EH (cell line): ENCODE measurements at regions not wholly inside any gene's neighbourhood (a gene's known extent, or its start where the extent isn't known, plus 50 kb on each side); places are given as distances from the start of the nearest gene placed in this dataset.
"Not testable (repeated sequence)": the region's sequence is repeated elsewhere in the genome, so short reads cannot be mapped to it uniquely, and the experiment has no call there.

Experiments
- DNase-seq: peaks from one replicate; pipeline ENCODE4 v3.0.0-alpha.2; 2015; ENCODE audit warnings: low read depth

DNA sequence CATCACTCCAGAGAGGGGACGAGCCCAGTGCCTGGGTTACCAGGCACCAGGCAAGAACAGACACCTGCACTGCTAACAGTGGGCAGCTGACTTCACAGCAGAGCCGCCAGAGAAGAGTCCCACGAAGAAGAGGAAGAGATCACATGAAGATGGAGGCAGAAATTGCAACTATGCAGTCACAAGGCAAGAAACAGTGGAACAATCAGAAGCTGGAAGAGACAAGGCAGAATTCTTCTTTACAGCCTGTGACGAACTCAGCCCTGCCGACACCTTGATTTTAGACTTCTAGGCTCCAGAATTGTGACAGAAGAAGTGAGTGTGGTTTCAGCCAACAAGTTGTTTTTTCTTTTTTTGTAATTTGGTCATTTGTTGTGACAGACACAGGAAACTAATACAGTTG, 59.2 kb downstream of the IL12A start:
- DNase-seq: no peak

GRCh38 chr3:160049038-160049437, 60.4 kb downstream of the IL12A start:
- DNase-seq: no peak

- no peak for DNase-seq
Measured at GRCh38 chr3:160049565-160049964, 60.9 kb downstream of the IL12A start.

DNA sequence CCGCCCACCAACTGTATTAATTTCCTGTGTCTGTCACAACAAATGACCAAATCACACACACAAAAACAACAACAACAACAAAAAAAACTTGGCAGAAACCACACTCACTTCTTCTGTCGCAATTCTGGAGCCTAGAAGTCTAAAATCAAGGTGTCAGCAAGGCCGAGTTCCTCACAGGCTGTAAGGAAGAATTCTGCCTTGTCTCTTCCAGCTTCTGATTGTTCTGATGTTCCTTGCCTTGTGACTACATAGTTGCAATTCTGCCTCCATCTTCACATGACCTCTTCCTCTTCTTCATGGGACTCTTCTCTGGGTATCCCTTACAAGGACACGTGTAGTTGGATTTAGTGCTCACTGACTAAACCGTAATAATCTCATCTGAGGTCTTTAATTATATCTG, 61.4 kb downstream of the IL12A start:
- DNase-seq: no peak

DNA sequence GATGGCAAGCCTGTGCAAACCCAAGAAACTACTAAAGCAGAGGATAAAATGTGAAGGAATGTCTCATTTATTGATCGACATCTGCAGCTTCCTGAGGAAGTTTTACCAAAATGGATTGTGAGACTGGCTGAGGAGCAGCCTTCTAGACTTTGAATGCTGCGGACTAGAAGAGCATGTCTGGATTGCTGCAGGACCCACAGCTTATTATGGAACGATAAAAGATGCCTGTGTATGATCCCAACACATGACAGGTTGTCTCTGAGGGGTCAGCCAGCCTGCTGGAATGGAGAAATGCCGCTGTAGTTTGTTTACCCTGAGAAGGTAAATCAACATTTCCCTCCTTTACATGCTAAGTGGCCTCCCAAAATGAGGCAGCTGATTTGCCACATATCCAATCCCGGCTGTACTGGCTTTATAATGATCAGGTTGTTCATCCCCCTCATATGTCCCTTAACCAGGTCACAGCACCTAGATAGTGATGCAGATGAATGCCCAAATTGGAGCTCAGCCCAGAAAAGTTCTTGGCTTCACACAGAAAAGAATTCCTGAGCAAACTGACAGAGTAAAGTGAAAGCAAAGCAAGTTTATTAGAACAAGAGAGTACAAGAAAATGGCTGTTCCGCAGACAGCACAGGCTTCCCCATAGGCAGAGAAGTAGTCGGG, 63.9 kb downstream of the IL12A start:
- DNase-seq: peak; percentile 29

GRCh38 chr3:160053048-160053391, 64.4 kb downstream of the IL12A start:
- no peak for DNase-seq

GRCh38 chr3:160054862-160055261, 66.2 kb downstream of the IL12A start:
- not testable (repeated sequence) for DNase-seq

DNA sequence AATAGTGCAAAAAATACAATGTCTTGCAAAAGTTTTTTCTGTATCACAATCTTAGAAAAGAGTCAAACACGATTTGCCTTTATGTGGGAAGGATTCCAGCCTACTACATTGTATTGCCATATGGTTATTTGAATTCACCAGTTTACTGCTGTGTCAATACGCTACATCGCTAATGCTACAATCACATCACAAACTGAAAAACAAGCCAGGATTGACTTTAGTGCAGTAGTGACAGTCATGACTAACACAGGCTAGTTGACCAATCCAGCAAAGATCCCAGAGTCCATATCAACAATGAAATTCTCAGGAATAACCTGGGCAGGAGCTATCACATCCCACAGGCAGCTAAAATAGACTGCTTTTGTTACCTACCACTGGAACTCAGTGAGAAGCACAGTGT, 67.0 kb downstream of the IL12A start:
- no peak for DNase-seq

- no peak for DNase-seq
Measured at GRCh38 chr3:160057331-160057730, 68.7 kb downstream of the IL12A start.

- DNase-seq: no peak
Measured at GRCh38 chr3:160060409-160061027, 71.9 kb downstream of the IL12A start.

GRCh38 chr3:160061525-160061924, 72.9 kb downstream of the IL12A start:
- DNase-seq: no peak

- no peak for DNase-seq
Measured at GRCh38 chr3:160065282-160065681, 76.6 kb downstream of the IL12A start.

- no peak for DNase-seq
Measured at GRCh38 chr3:160065786-160066185, 77.2 kb downstream of the IL12A start.

- DNase-seq: no peak
Measured at GRCh38 chr3:160069986-160070385, 81.4 kb downstream of the IL12A start.

DNA sequence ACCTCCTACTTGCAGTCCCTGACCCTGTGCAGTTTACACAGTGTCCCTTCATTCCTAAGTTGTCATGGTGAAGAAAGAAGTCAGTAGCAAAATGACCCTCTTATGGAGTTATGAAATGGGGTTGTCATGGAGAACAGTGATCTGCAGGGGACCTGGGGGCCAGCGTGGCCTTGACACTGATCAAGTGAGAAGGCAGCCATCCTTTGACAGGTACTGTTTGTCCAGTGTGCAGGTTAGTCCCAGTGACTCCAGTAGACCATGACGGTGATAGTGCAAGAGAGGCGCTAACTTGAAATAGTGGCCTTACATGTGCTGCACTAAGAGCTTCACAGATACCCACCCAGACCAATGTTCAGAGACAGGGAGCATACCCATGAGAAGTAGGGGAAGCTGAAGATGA, 87.9 kb downstream of the IL12A start:
- DNase-seq: no peak

GRCh38 chr3:160078533-160078932, 89.9 kb downstream of the IL12A start:
- DNase-seq: no peak

GRCh38 chr3:160081958-160082533, 93.4 kb downstream of the IL12A start:
- no peak for DNase-seq

GRCh38 chr3:160084998-160085397, 96.4 kb downstream of the IL12A start:
- no peak for DNase-seq

DNA sequence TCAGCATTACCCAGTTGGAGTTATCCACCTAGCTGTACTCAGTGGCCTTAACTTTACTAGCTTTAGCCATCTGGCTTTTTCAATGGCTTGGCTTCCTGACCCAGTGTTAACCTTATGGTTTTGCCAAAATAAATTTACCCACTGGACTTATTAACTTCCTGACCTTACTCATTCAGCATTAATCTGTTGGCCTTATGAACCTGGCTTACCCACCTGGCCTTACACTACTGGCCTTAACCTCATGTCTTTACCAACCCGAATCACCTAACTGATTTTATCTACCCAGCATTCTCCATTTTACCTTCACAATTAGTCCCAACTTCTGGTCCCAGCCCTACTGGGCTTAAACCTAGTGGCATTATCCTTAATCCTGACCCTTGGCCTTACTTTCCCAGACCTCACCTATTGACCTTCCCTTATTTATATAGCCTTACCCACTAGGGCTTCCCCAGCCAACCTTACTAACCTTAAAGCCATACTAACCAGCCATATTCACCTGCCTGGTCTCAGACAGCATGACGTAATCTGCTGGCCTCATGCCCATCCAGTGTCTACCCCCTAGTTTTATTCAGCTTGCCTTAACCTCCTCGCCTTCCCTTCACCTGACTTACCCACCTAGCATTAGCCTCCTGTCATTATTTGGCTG, 100.0 kb downstream of the IL12A start:
- DNase-seq: no peak

DNA sequence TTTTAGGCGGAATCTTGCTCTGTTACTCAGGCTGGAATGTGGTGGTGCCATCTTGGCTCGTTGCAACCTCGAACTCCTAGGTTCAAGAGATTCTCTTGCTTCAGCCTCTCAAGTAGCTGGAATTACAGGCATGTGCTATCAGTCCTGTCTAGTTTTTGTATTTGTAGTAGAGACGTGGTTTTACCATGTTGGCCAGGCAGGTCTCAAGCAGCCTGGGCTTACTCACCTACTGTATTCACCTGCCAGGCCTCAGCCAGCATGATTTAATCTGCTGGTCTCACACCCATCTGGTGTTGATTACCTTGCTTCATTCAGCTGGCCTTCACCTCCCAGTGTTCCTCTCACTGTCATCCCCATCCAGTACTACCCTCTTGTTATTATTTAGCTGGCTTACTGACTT, 102.0 kb downstream of the IL12A start:
- DNase-seq: no peak

GRCh38 chr3:160091441-160091840, 102.8 kb downstream of the IL12A start:
- DNase-seq: no peak

DNA sequence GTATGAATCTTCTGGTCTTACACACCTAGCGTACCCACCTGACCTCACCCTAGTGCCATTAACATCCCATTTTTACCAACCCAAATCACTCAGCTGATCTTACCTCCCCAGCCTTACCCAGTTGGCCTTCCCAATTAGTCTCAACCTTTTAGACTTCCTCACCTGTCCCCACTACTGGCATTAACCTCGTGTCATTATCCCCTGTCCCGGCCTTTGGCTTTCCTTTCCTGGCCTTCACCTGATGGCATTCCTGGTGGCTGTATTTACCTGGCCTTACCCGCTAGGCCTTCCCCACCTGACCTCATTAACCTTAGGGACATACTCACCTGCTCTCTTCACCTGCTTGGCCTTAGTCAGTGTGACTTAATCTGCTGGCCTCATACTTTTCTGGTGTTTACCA, 104.1 kb downstream of the IL12A start:
- DNase-seq: no peak

DNA sequence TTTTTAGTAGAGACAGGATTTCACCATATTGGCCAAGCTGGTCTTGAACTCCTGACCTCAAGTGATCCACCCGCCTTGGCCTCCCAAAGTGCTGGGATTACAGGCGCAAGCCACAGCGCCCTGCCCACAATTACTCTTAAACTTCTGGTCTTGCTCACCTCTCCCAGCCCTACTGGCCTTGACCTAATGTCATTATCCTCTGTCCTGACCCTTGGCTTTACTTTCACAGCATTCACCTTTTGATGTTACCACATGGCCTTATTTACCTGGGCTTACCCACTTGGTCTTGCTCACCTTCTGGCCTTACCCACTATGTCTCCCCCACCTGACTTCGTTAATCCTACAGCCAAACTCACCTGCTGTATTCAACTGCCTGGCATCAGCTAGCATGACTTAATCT, 105.9 kb downstream of the IL12A start:
- no peak for DNase-seq
